VCaP (cell line): ENCODE measurements at regions not wholly inside any gene's neighbourhood (a gene's known extent, or its start where the extent isn't known, plus 50 kb on each side); places are given as distances from the start of the nearest gene placed in this dataset.

Source experiments
- H3K27ac ChIP-seq: fragments of 450-650 bp; 2 replicates; pipeline ENCODE4 v1.5.1; 2017
- CTCF ChIP-seq: fragments of 450-650 bp; conservative IDR thresholded peaks from 2 replicates; pipeline ENCODE4 v1.5.1; 2017; ENCODE audit warnings: mild to moderate bottlenecking, moderate library complexity

- TF ChIP-seq CTCF = no peak
- H3K27ac ChIP-seq = no peak overlapping the region
Observed at GRCh38 chr7:120221666-120222065, 51.3 kb upstream of the KCND2 start.
